HepG2 (cell line): ENCODE measurements at regions not wholly inside any gene's neighbourhood (a gene's known extent, or its start where the extent isn't known, plus 50 kb on each side); places are given as distances from the start of the nearest gene placed in this dataset.

Source experiments
- ATAC-seq: fragments of 200-7000 bp; cut with Tn5 transposase; 3 replicates; pipeline ENCODE4 v1.9.1; 2020; ENCODE audit warnings: mild to moderate bottlenecking, moderate library complexity
- BruUV-seq: library from RNA; stranded (reverse); fragments of 400-500 nt; replicated peaks from 2 replicates; lab custom pipeline; 2021; lab: Mats Ljungman, UMichigan
- CTCF ChIA-PET: fragments of 300-600 bp; formaldehyde crosslinking; extraction: SDS; loops from one replicate; lab custom pipeline; 2021; ENCODE audit warnings: low total read pairs, inconsistent platforms, low intra/inter-chr PET ratio; lab: Yijun Ruan, JAX
- POLR2A ChIA-PET: fragments of 350-600 bp; sonication (Branson Sonifier 250); formaldehyde crosslinking; loops from one replicate; lab custom pipeline; 2020; ENCODE audit warnings: antibody characterized with exemption, inconsistent platforms; lab: Yijun Ruan, JAX
- DNase-seq: peaks from one replicate; pipeline ENCODE4 v3.0.0-alpha.2; 2015; ENCODE audit warnings: low spot score
- FAIRE-seq: peaks from 3 replicates; lab custom pipeline; 2011; peaks lifted over from hg19 to GRCh38; lab: Jason Lieb, UNC
- H2AFZ ChIP-seq: one replicate; pipeline ENCODE4 v1.6.1; 2011; ENCODE audit warnings: low read length, inconsistent platforms
- H3K27ac ChIP-seq: fragments of 300-600 bp; 3 replicates; pipeline ENCODE4 v1.8.0; 2011; ENCODE audit warnings: mixed run types, mild to moderate bottlenecking, mixed read lengths, low read length, inconsistent platforms; ENCODE audit not compliant: insufficient read depth; ENCODE audit errors: extremely low read length
- H3K27me3 ChIP-seq, 2 experiments: fragments of 200-600 bp in 1 of 2; 2 replicates in 1 of 2; 3 replicates in 1 of 2; pipeline versions ENCODE4 v1.6.0 to v1.8.0; 2011; ENCODE audit warnings: low read length in 2 of 2, mild to moderate bottlenecking in 2 of 2, moderate library complexity in 2 of 2, inconsistent platforms in 1 of 2; ENCODE audit not compliant: insufficient read depth in 2 of 2, control insufficient read depth in 1 of 2
- H3K36me3 ChIP-seq, 2 experiments: fragments of 200-600 bp in 1 of 2; replicated peaks in 1 of 2; 2 replicates in 1 of 2; 3 replicates in 1 of 2; pipeline versions ENCODE4 v1.5.1 to v1.8.0; 2011; ENCODE audit warnings: low read length in 2 of 2, inconsistent platforms in 1 of 2; ENCODE audit not compliant: insufficient read depth in 2 of 2, control insufficient read depth in 1 of 2
- H3K4me1 ChIP-seq: 2 replicates; pipeline ENCODE4 v1.5.1; 2012; ENCODE audit warnings: low read length, inconsistent platforms; ENCODE audit not compliant: insufficient read depth
- H3K4me2 ChIP-seq: 2 replicates; pipeline ENCODE4 v1.6.0; 2011; ENCODE audit warnings: low read depth, low read length, inconsistent platforms
- H3K4me3 ChIP-seq, 3 experiments: fragments of 200-600 bp in 1 of 3; sonication (generic), shearing (Covaris generic) in 1 of 3; replicated peaks in 1 of 3; 2 replicates each; pipeline ENCODE4 v1.5.1; 2011 to 2016; ENCODE audit warnings: low read length in 3 of 3, inconsistent platforms in 2 of 3, low read depth in 2 of 3, mild to moderate bottlenecking in 2 of 3, control low read depth in 1 of 3, mixed read lengths in 1 of 3; ENCODE audit not compliant: insufficient read depth in 1 of 3
- H3K79me2 ChIP-seq: one replicate; pipeline ENCODE4 v1.6.1; 2011; ENCODE audit warnings: low read length, inconsistent platforms; ENCODE audit not compliant: insufficient read depth
- H3K9ac ChIP-seq: 2 replicates; pipeline ENCODE4 v1.6.0; 2011; ENCODE audit warnings: mild to moderate bottlenecking, low read depth, low read length, inconsistent platforms; ENCODE audit not compliant: insufficient read depth
- H3K9me3 ChIP-seq: 2 replicates; pipeline ENCODE4 v1.5.1; 2012; ENCODE audit warnings: mild to moderate bottlenecking, low read length
- H4K20me1 ChIP-seq: 2 replicates; pipeline ENCODE4 v1.6.0; 2011; ENCODE audit warnings: inconsistent platforms, mild to moderate bottlenecking, low read length, moderate library complexity; ENCODE audit not compliant: insufficient read depth
- KLF9 ChIP-seq: IDR thresholded peaks from 2 replicates; pipeline ENCODE4 v1.6.1; 2016; ENCODE audit warnings: low read depth
- MLLT10 ChIP-seq: sonication (generic); formaldehyde crosslinking; IDR thresholded peaks from 2 replicates; pipeline ENCODE4 v1.4.0; 2020; ENCODE audit warnings: missing genetic modification reagents
- PAX8 ChIP-seq: sonication (generic); formaldehyde crosslinking; IDR thresholded peaks from 2 replicates; pipeline ENCODE4 v1.8.0; 2022; ENCODE audit warnings: mild to moderate bottlenecking, missing genetic modification reagents, borderline replicate concordance
- PCBP2 ChIP-seq: fragments of 200-400 bp; formaldehyde crosslinking; optimal IDR thresholded peaks from 2 replicates; pipeline ENCODE3; 2018; ENCODE audit warnings: low read length, low read depth; ENCODE audit not compliant: poor library complexity, severe bottlenecking
- RERE ChIP-seq: IDR thresholded peaks from 2 replicates; pipeline ENCODE4 v1.6.1; 2016; ENCODE audit warnings: low read depth, missing genetic modification reagents, missing compliant biosample characterization
- SNAI1 ChIP-seq: sonication (generic); formaldehyde crosslinking; IDR thresholded peaks from 2 replicates; pipeline ENCODE4 v1.5.0; 2020; ENCODE audit warnings: mild to moderate bottlenecking, missing genetic modification reagents, borderline replicate concordance
- SYNCRIP ChIP-seq: fragments of 200-400 bp; formaldehyde crosslinking; IDR thresholded peaks from 2 replicates; pipeline ENCODE4 v1.6.1; 2018; ENCODE audit warnings: mild to moderate bottlenecking, low read depth, low read length; ENCODE audit not compliant: insufficient read depth
- TIGD3 ChIP-seq: sonication (generic); formaldehyde crosslinking; IDR thresholded peaks from 2 replicates; pipeline ENCODE4 v1.5.1; 2020; ENCODE audit warnings: mild to moderate bottlenecking, missing genetic modification reagents, borderline replicate concordance
- ZBTB21 ChIP-seq: sonication (generic); formaldehyde crosslinking; IDR thresholded peaks from 2 replicates; pipeline ENCODE4 v1.4.0; 2020; ENCODE audit warnings: missing genetic modification reagents
- ZBTB43 ChIP-seq: sonication (generic); formaldehyde crosslinking; conservative IDR thresholded peaks from 2 replicates; pipeline ENCODE4 v1.4.0; 2020; ENCODE audit warnings: missing genetic modification reagents
- ZNF484 ChIP-seq: sonication (generic); formaldehyde crosslinking; IDR thresholded peaks from 2 replicates; pipeline ENCODE4 v1.5.1; 2020; ENCODE audit warnings: mild to moderate bottlenecking, low read depth, missing genetic modification reagents, borderline replicate concordance
- WGBS: methylation state at CpG from one replicate; pipeline ENCODE4 v1.1.6; 2017; ENCODE audit warnings: low lambda C conversion rate; 5-methylcytosine and 5-hydroxymethylcytosine counted together
- in situ Hi-C: cut with HindIII; loops from 2 replicates; pipeline ENCODE4 v1.10.0; 2017; ENCODE audit warnings: low pct_unique_long_range_greater_than_20kb; ENCODE audit not compliant: extremely low pct_ligation_motif_present
- intact Hi-C: fragments of 100-400 bp; cut with micrococcal nuclease; formaldehyde crosslinking; loops from one replicate; pipeline ENCODE4 v1.10.0; 2022; ENCODE audit not compliant: unreplicated experiment

GRCh38 chrX:42707742-42708141, 70.2 kb downstream of the PPP1R2C start (continued):
- TF ChIP-seq TIGD3 (CRISPR knock-in tag): no peak
- no peak for TF ChIP-seq ZNF484 (CRISPR knock-in tag)
- no peak for TF ChIP-seq MLLT10 (CRISPR knock-in tag)
- no peak for TF ChIP-seq KLF9 (CRISPR knock-in tag)
- no peak for TF ChIP-seq RERE (CRISPR knock-in tag)
- no peak for TF ChIP-seq SYNCRIP
- TF ChIP-seq, all 625 proteins: peak for 0

- no peaks in the 10 kb centered on the region for H3K4me1 ChIP-seq
- ChIA-PET POLR2A (no interaction called here), CTCF (no interaction called here)
- no peaks in the 10 kb centered on the region for H3K79me2 ChIP-seq
- intact Hi-C loops: no loop called here
- no peak overlapping the region for H3K9ac ChIP-seq
- H3K36me3 ChIP-seq: no peaks in the 10 kb centered on the region
- no peak overlapping the region for H2AFZ ChIP-seq
- DNase-seq (no peak), FAIRE-seq (no peak), ATAC-seq (no peak)
- H4K20me1 ChIP-seq: no peaks in the 10 kb centered on the region
- in situ Hi-C loops: no loop called here
- H3K27ac ChIP-seq: no peak overlapping the region
- H3K9me3 ChIP-seq: no peaks in the 10 kb centered on the region
- no peak overlapping the region for H3K4me3 ChIP-seq
- BruUV-seq: no TSS peak
- H3K27me3 ChIP-seq: no peaks in the 10 kb centered on the region
- TF ChIP-seq PAX8 (CRISPR knock-in tag) (no peak), ZBTB21 (CRISPR knock-in tag) (no peak), PCBP2 (no peak), ZBTB43 (CRISPR knock-in tag) (no peak), SNAI1 (CRISPR knock-in tag) (no peak)
- WGBS: 0% methylated on average over 1 of the region's 2 CpGs
- no peak overlapping the region for H3K4me2 ChIP-seq
These were observed 73.5 kb downstream of the PPP1R2C start for GRCh38 chrX:42704454-42704853.
